GM21526 (cell line): ENCODE measurements at regions not wholly inside any gene's neighbourhood (a gene's known extent, or its start where the extent isn't known, plus 50 kb on each side); places are given as distances from the start of the nearest gene placed in this dataset.
A peak's percentile ranks its signal among the peaks of the same experiment; 100 is the strongest.
"Not testable (repeated sequence)": the region's sequence is repeated elsewhere in the genome, so short reads cannot be mapped to it uniquely, and the experiment has no call there.

ENCODE experiments used
- ATAC-seq: cut with Tn5 transposase; IDR thresholded peaks from one replicate; pipeline ENCODE4 v1.9.1; 2021; ENCODE audit warnings: moderate library complexity; ENCODE audit not compliant: unreplicated experiment, low FRiP score

DNA sequence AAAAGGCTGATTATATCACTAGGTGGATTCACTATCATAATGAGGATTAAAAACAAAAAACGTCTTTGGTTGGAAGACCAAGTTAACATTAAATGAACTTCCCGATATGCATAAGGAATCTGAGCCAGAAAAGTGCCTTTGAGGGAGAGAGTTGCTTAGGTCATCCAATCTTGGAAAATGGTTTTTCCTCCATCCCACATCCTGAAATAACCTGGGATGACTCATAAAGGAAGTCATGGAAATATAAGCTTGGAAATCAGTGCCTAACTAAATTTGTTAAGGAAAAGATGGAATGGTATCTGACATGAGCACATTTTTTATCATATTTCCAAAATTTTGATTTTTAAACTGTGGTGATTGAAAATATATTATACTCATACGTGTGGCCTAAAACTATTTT is 66.0 kb downstream of the KBTBD8 start:
- ATAC-seq: no peak

DNA sequence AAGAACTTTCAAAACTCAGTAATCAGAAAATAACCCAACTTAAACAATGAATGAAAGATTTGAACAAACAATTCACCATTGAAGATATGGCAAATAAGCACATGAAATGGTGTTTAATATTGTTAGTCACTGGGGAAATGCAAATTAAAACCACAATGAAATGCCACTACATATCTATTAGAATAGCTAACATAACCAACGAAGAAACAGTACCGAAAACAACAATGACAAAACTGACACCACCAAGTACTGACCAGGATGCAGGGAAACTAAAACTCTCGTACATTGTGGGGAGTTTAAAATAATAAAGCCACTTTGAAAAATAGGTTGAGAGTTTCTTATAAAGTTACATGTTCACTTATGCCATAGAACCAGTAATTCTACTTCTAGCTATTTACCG is 69.1 kb downstream of the KBTBD8 start:
- peak; percentile 91 for ATAC-seq

DNA sequence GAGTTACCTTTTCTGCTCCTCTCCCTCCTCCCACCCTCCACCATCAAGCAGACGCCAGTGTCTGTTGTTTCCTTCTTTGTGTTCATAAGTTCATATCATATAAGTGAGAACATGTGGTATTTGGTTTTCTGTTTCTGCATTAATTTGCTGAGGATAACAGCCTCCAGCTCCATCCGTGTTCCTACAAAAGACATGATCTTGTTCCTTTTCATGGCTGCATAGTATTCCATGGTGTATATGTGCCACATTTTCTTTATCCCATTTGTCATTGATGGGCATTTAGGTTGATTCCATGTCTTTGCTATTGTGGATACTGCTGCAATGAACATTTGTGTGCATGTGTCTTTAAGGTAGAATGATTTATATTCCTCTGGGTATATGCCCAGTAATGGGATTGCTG is 74.5 kb downstream of the KBTBD8 start:
- not testable (repeated sequence) for ATAC-seq

DNA sequence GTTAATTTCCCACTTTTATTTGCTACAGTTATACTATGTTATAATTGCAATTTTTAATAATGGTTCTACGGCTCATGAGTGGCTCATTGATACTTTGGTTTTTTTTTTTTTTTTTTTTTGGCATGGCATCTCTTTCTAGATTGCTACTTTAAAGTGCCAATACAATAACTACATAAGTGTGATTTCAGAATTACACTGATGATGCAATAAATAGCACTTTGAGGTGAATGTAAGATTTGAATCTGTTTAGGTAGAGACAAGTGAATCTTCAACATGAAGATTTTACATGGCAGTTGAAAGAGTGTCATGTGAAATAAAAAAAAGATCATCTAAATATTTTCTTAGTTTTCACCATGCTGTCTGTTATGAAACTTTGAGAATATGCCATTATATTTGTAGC is 75.7 kb downstream of the KBTBD8 start:
- ATAC-seq: no peak

DNA sequence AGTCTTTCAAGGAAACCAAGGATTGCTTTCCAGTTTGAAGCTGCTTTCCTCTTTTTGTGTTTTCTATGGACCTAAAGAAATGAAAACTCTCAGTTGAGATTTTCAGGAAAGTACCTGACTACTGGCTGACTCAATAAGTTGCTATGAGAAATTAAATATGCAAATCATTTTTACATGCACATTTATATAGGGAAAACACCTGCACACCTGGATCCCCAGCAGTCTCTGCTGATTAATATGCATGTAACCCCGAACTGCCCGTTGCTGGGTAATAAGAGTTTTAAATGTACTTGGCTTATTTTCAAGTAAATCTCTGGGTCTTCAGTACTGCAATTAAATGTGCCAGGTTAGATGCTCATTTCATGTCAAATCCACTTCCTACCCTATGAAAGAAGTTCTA is 77.2 kb downstream of the KBTBD8 start:
- no peak for ATAC-seq

DNA sequence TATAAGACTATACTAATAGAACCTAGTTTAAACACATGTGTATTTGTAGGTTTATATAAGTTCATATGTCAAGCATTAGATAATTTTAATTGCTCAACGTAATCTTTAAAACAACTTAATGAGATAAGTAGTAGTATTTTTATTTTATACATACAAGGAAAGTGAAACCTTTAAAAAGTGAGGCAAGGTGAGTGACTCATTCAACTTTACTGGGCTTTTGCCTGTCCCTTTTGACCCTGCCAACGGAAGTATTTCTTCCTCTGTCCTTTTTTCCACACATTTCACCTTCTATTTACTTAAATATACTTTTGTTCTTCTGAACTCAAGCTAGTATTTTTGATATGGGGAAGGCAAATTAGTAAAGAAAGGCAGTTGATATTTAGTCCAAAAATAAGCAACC is 78.5 kb downstream of the KBTBD8 start:
- no peak for ATAC-seq

DNA sequence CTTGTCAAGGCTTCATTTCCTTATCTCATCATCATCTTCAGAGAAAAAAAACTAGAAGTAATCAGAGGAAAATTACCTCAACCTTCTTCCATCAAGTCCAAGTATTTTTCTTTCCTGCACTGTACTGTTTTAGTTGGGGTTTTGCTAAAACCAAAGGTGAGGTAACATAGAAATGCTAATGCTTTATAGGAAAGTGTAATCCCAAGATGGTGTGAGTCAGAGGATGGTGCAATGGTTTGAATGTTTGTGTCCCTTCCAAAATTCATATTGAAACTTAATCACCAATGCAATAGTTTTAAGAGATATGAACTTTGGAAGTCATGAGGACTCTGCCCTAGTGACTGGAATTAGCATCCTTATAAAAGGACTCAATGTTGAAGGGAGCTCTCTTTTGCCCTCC is 79.5 kb downstream of the KBTBD8 start:
- ATAC-seq: no peak

DNA sequence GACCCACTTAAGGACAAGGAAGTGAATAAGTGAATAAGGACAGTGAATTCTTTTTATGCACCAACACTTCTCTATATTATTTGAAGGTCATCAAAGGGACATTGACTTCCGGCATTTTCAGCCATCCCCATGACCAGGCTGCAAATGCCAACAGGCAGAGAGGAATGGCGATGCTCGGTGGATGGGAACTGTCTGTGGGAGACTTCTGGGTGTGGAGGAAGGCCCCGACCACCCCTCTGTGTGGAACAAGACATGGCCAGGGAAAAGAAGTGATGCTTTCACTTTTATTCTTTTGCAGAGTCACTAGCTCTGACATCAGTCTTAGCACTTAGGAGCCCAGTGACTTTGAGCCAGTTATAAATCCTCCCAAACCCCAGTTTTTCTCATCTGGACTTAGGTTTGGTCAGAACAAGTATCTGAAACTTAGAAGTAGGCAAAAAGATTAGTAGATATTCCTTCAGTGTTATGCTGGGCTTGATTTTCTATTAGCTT is 84.5 kb downstream of the KBTBD8 start:
- no peak for ATAC-seq

DNA sequence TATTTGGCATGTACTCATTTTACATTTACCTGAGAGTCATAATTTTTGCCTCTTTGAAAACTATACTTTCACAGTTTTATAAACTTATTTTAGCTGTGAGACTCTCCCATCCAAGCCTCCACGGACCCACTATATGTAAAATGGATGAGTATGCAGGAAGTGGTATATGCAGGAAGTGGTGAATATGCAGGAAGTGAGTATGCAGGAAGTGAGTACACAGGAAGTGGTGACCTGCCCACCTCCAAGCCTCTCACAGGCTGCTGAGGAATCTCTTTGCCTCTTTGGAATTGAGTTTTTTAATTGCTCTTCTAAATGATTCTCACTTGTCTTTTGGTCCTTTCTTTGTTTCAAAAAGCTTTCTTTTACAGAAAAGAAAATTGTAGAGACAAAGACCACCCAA is 85.2 kb downstream of the KBTBD8 start:
- peak; percentile 82 for ATAC-seq

DNA sequence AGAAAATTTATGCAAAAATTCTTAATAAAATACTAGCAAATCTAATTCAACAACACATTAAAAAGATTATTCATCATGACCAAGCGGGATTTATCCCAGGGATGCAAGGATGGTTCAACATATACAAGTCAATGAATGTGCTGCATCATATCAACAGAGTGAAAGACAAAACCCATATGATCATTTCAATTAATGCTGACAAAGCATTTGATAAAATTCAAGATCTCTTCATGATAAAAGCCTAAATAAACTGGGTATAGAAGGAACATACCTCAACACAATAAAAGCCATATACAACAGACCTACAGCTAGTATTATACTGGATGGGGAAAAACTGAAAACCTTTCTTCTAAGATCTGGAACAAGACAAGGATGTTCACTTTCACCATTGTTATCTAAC is 89.7 kb downstream of the KBTBD8 start:
- ATAC-seq: no peak

DNA sequence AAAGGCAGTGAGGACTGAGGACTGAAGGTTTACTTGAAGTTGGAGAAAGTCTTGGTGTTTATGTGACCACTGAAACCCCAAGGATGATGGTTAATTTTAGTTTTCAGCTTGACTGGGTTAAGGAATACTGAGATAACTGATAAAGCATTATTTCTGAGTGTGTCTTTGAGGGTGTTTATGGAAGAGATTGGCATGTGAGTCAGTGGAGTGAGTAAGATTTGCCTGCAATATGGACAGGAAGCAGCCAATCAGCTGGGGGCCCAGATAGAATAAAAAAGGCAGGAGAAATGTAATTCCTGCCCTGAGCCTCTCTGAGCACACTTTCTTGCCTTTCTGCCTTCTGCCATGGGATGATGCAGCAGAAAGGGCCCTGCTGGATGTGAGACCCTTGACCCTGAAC is 92.4 kb downstream of the KBTBD8 start:
- no peak for ATAC-seq

DNA sequence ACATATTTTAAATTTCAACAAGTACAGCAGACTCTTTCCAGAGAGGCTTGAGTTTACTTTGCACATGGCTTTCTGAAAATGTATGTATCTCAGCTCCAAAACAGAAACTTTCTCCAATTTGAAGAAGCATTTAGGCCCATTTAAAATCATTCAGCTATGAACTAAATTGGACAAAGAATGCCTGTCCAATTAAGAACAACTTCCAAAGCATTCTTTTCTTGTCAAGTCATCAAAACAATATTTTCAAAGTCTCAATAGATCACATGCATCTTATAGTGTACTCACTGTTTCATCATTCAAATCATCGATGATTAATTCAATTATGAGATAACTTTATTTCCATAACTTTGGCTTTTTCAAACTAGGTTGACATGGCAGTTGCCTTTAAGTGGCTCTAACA is 95.2 kb downstream of the KBTBD8 start:
- ATAC-seq: no peak

DNA sequence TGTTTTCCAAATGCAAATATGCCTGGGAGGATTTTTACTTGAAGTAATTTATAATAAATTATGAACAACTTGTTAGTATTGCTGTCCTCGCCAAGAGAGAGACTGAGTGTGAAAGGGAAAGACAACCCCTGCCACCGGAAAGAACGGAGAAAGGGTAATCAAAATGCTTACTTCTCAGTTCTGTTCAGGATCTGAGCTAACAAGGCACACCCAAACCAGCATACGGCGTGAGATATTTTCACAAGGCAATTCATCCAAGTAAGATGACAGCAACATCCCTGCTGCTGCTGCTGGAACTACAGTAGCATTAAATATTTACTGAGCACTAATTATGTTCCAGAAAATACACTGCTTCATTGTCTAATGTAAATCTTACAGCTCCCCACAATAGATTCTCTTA is 96.1 kb downstream of the KBTBD8 start:
- no peak for ATAC-seq

DNA sequence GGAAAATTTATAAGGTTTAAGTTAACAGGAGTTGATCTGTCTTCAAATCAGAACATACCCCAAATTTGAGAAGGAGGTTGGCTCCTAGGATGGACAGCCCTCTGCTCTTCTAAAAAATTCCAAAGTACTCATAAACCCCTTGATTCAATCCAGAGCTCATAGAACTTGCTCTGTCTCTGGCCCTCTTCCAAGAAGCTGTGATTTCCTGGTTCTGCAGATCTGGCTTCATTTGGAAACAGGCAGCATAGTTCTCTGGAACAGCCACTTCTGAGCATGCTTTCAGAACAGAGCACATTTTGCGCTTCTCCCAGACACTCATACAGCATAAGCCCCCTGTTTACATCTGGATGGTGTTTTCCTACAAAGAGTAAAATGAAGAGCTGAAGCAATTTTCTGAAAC is 96.7 kb downstream of the KBTBD8 start:
- ATAC-seq: no peak

DNA sequence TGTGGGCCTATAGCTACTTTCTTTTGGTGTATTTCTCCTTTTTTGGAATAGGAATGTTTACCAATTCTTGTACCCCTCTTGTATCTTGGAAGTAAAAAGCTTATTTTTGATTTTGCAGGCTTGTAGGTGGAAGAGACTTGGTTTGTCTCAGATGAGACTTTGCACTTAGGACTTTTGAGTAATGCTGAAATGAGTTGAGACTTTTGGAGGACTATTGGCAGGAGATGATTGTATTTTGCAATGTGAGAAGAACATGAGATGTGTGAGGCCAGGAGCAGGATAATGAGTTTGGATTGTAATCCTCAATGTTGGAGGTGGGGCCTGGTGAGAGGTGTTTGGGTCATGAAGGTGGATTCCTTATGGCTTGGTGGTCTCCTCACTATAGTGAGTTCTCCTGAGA is 106.3 kb downstream of the KBTBD8 start:
- no peak for ATAC-seq

DNA sequence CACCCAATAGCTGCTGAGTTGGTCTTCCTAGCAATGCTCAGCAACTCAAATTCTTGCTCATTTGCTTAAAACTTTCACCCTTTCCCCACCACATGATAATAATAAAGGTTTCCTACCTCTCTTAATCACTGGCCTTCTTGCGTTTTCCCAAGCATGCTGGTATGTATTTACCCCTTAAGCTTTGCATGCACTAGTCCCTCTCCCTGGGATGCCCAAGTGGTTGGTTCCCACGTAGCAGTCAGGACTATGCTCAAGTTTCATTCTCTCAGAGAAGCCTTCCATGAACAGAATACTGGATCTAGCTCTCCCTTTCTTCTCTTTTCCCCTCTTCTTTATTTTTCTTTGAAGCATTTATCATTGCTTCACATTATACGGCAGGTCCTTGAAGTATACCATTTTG is 108.8 kb downstream of the KBTBD8 start:
- ATAC-seq: no peak

DNA sequence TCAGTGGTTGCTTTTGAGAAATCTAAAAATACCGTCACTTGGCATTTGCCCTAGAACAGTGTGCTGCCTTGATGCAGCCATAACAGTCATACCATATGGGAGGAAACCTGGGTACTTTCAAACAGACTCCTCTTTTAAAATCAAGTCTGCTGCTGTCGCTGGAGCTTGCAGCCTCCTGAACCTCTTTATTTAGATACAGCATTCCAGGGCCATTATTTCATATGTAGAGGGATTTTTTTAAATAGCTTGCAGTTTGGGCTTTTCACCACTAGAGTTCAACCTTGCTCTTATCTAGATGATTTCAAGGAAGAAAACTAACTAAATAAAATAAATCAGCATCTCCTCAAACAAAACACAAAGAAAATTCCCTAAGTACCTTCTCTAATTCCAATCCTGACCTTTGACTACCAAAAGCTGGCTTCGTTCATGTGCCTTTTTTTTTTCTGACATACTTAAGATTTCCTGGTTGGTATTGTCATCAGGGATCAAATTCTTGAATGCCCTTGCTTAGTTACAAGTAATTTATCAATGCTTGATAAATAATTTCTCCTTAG is 111.6 kb downstream of the KBTBD8 start:
- no peak for ATAC-seq

DNA sequence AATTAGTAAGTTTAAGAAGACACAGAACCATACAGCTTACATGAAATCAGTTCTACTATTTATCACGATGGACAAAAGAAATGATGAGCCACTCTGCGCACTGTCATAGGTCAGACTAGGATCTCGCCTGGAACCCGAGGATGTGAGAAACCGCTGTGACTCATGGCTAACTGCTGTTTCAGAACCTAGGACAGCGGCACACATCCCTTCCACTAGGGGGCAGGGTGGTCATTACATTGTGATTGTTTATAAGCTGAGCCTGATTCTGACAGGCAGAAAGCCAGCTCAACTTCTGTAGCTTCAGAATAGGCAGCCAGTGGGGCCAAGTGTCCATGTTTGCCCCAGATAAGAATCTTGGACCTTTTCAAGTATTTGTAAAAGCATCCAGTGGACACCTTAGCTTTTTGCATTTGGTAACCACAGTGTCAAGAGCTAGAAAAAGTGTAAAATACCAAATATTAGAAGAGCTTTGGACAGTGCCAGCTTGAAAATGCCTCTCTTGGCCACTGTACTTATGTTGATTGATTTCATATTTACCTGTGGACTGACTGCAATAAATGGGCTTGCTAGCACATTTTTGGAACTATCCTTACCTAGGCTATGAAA is 115.8 kb downstream of the KBTBD8 start:
- ATAC-seq: peak; percentile 98

DNA sequence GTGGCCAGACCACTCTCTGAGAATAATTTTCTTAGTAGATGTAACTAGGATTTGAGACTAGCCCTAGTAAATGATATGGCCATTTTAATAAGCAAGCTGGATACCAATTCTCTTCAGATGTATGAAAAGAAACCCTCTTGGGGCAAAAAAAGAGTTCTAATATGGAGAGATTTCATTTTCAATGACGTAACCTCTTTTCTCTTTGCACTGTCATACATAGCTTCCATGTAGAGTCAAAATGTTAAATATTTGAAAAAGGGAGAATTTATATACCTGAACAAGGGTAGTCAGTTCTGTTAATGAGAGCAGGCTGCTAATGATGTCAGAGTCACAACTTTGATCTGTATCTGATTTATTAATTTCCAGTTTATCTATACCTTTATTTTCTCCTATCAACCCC is 120.0 kb downstream of the KBTBD8 start:
- ATAC-seq: no peak

DNA sequence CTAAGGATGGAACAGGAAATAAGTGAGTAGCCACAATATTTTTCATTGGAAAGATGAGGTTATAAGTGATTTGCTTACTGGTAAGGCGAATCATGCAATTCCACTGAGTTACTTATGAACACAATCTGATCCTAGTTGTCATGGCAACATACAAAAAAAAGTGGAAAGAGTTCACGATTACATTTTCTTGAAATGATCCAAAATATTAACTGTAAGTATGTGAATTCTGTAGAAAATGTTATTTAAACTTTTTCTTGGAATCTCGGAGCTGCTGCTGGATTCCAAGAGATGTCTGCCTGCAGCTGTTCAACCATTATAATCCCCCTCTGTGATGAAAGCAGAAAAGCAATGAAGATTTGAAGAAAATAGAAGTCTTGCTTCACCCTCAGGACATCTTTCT is 120.5 kb downstream of the KBTBD8 start:
- no peak for ATAC-seq

DNA sequence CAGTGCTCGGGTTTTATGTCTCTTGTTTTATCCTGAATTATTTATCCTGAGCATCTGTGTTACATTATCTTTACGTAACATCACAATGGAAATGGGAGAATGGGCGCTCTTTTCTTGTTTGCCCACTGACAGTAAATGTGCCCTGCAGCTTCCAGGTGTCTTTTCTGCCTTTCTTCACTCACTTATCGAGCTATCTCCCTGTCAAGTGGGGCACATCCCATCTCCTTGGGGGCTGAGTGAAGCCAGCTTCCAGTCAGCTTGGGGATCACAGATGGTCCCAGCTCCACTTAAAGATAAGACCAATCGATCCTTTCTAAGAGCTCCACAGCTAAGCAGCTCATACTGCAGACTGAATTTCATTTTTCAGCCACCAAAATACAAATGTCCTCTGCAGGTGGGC is 125.8 kb downstream of the KBTBD8 start:
- no peak for ATAC-seq

DNA sequence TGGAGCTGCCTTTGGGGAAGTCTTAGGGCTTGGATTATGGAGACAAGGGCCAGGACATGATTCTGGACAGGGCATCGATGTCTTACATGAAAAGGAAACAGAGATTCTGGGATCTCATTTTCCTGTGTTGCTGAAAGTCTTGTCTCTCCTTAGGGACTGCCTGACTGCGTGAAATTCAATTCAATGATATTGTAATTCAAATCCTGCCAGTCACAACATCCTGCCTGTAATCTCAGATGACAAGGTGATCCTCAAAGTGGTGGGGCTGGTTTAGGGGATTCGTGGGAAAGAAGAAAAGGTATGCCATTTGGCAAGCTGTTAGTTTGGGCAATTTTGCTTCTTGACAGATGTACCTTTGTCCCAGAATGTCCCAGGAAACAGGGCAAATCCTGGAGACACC is 129.1 kb downstream of the KBTBD8 start:
- ATAC-seq: no peak

DNA sequence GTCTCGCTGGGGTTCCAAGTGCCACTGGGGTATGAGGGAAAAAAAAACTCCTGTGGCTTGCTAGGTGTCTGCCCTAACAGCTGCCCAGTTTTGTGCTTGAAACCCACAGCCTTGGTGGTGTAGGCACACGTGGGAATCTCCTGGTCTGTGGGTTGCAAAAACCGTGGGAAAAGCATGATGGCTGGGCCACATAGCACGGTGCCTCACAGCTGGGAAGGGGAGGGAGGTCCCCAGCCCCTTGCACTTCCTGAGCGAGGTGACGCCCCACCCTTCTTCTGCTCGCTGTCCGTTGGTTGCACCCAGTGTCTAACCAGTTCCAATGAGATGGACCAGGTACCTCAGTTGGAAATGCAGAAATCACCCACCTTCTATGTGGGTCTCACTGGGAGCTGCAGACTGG is 144.3 kb downstream of the KBTBD8 start:
- ATAC-seq: no peak
